Panc1 (cell line): ENCODE measurements at regions not wholly inside any gene's neighbourhood (a gene's known extent, or its start where the extent isn't known, plus 50 kb on each side); places are given as distances from the start of the nearest gene placed in this dataset.

Source experiments
- ATAC-seq: fragments of 200-7000 bp; cut with Tn5 transposase; 2 replicates; pipeline ENCODE4 v1.9.1; 2020; ENCODE audit warnings: mild to moderate bottlenecking, moderate library complexity
- BruUV-seq: library from RNA; stranded (reverse); fragments of 400-500 nt; replicated peaks from 2 replicates; lab custom pipeline; 2021; lab: Mats Ljungman, UMichigan
- CTCF ChIA-PET: fragments of 300-600 bp; sonication (Branson Sonifier 250); formaldehyde crosslinking; loops from one replicate; lab custom pipeline; 2022; ENCODE audit warnings: antibody characterized with exemption; lab: Charles Lee
- POLR2A ChIA-PET: fragments of 300-600 bp; sonication (Branson Sonifier 250); formaldehyde crosslinking; loops from one replicate; lab custom pipeline; 2022; ENCODE audit warnings: antibody characterized with exemption; lab: Charles Lee
- DNase-seq: peaks from one replicate; pipeline ENCODE4 v3.0.0-alpha.2; 2010; ENCODE audit warnings: low read depth, low spot score
- H3K27ac ChIP-seq: 2 replicates; pipeline ENCODE4 v1.5.1; 2011; ENCODE audit warnings: mild to moderate bottlenecking, low read length, inconsistent platforms
- H3K27me3 ChIP-seq: fragments of 200-500 bp; sonication (Bioruptor generic); 2 replicates; pipeline ENCODE4 v1.6.0; 2014; ENCODE audit warnings: low read length, inconsistent platforms; ENCODE audit not compliant: control insufficient read depth, insufficient read depth
- H3K36me3 ChIP-seq: fragments of 200-500 bp; sonication (Bioruptor generic); 2 replicates; pipeline ENCODE4 v1.5.1; 2014; ENCODE audit warnings: inconsistent platforms, mild to moderate bottlenecking, low read length, moderate library complexity; ENCODE audit not compliant: control insufficient read depth, insufficient read depth
- H3K4me1 ChIP-seq: 2 replicates; pipeline ENCODE4 v1.5.1; 2011; ENCODE audit warnings: inconsistent platforms, mild to moderate bottlenecking, low read length, moderate library complexity; ENCODE audit not compliant: control insufficient read depth, insufficient read depth
- H3K4me3 ChIP-seq, 2 experiments: 2 replicates each; pipeline ENCODE4 v1.5.1; 2011 to 2012; ENCODE audit warnings: low read depth in 2 of 2, low read length in 2 of 2, mild to moderate bottlenecking in 2 of 2, inconsistent platforms in 1 of 2, moderate library complexity in 1 of 2
- H3K9me3 ChIP-seq: fragments of 200-500 bp; sonication (Bioruptor generic); 2 replicates; pipeline ENCODE4 v1.5.1; 2014; ENCODE audit warnings: low read depth, mild to moderate bottlenecking, inconsistent platforms, low read length, moderate library complexity; ENCODE audit not compliant: control insufficient read depth, insufficient read depth
- POLR2AphosphoS5 ChIP-seq: IDR thresholded peaks from 2 replicates; pipeline ENCODE4 v1.6.1; 2012; ENCODE audit warnings: mild to moderate bottlenecking, low read depth, low read length, moderate library complexity
- SIN3A ChIP-seq: IDR thresholded peaks from 2 replicates; pipeline ENCODE4 v1.6.1; 2012; ENCODE audit warnings: low read depth, mild to moderate bottlenecking, low read length, moderate library complexity, borderline replicate concordance; ENCODE audit not compliant: insufficient read depth
- TCF7L2 ChIP-seq: IDR thresholded peaks from 2 replicates; pipeline ENCODE4 v1.6.1; 2011; ENCODE audit warnings: mild to moderate bottlenecking, low read depth, low read length, inconsistent platforms
- in situ Hi-C: cut with HindIII; loops from 2 replicates; pipeline ENCODE4 v1.10.0; 2016; ENCODE audit warnings: low sequenced_read_pairs, low pct_unique_long_range_greater_than_20kb
- intact Hi-C: fragments of 100-400 bp; cut with micrococcal nuclease; formaldehyde crosslinking; loops from one replicate; pipeline ENCODE4 v1.10.0; 2022; ENCODE audit not compliant: unreplicated experiment
- TF ChIP-seq, protein P1 (sequence below): fragments of 450-650 bp; IDR thresholded peaks from 2 replicates; pipeline ENCODE4 v1.5.1; 2017; ENCODE audit warnings: mild to moderate bottlenecking
- TF ChIP-seq, protein P2 (sequence below), 2 experiments: IDR thresholded peaks; 2 replicates each; pipeline ENCODE4 v1.6.1; 2011 to 2012; ENCODE audit warnings: low read depth in 2 of 2, control low read depth in 1 of 2, low read length in 1 of 2, mild to moderate bottlenecking in 1 of 2, moderate library complexity in 1 of 2; ENCODE audit not compliant: insufficient read depth in 1 of 2

DNA sequence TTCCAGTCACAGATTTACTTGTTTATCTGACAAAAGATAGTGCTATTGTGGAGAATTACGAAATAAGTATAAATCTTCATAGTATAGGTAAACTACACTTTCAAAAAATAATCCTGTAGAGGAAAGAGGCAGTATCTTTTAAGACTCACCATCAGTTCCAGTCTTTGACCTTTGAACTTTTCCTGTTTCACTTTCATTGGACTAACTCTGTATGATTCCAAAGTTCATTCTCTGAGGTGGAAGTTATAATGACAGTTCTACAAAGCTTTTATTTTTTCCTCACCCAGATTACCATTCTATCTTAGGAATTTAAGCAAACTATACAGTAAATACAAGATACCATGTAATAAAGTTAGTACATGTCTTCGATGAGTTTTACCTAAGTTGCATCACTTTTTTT, 901.3 kb upstream of the SEMA6A start:
- ATAC-seq (no peak), DNase-seq (no peak)
- no peaks in the 10 kb centered on the region for H3K27me3 ChIP-seq
- no peaks in the 10 kb centered on the region for H3K4me1 ChIP-seq
- no TSS peak for BruUV-seq
- intact Hi-C loops (no loop called here), in situ Hi-C loops (no loop called here)
- ChIA-PET CTCF (no interaction called here), POLR2A (no interaction called here)
- TF ChIP-seq, protein P1, sequence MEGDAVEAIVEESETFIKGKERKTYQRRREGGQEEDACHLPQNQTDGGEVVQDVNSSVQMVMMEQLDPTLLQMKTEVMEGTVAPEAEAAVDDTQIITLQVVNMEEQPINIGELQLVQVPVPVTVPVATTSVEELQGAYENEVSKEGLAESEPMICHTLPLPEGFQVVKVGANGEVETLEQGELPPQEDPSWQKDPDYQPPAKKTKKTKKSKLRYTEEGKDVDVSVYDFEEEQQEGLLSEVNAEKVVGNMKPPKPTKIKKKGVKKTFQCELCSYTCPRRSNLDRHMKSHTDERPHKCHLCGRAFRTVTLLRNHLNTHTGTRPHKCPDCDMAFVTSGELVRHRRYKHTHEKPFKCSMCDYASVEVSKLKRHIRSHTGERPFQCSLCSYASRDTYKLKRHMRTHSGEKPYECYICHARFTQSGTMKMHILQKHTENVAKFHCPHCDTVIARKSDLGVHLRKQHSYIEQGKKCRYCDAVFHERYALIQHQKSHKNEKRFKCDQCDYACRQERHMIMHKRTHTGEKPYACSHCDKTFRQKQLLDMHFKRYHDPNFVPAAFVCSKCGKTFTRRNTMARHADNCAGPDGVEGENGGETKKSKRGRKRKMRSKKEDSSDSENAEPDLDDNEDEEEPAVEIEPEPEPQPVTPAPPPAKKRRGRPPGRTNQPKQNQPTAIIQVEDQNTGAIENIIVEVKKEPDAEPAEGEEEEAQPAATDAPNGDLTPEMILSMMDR, result no peak
- TF ChIP-seq TCF7L2, result no peak
- no peaks in the 10 kb centered on the region for H3K9me3 ChIP-seq
- no peak overlapping the region for H3K4me3 ChIP-seq
- no peaks in the 10 kb centered on the region for H3K36me3 ChIP-seq
- H3K27ac ChIP-seq, result no peak overlapping the region

DNA sequence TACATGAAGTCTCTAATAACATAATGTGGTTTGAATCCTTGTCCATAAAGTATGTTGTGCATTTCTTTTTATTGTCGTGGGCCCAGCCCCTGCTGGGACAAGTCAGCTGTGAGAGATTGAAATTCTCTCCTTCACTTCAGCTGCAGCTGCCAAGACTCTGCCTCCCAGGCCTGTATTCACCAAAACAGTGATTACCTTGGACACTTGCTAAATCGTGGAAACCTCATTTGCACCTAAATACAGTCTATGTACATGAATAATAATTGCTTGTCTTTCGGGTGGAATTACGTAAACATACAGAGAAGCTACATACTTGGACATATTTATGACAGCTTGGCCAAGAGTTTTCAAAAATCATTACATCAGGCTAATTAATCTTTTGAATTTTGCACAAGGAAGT, 898.5 kb upstream of the SEMA6A start:
- Histone ChIP-seq H3K9me3 (no peaks in the 10 kb centered on the region), H3K27ac (no peak overlapping the region), H3K36me3 (no peaks in the 10 kb centered on the region), H3K4me3 (no peak overlapping the region), H3K27me3 (no peaks in the 10 kb centered on the region), H3K4me1 (no peaks in the 10 kb centered on the region)
- ATAC-seq (no peak), DNase-seq (no peak)
- TF ChIP-seq SIN3A, result no peak
- no peak for TF ChIP-seq TCF7L2
- TF ChIP-seq POLR2AphosphoS5, result no peak
- TF ChIP-seq, protein P1, result no peak
- TF ChIP-seq, protein P2, sequence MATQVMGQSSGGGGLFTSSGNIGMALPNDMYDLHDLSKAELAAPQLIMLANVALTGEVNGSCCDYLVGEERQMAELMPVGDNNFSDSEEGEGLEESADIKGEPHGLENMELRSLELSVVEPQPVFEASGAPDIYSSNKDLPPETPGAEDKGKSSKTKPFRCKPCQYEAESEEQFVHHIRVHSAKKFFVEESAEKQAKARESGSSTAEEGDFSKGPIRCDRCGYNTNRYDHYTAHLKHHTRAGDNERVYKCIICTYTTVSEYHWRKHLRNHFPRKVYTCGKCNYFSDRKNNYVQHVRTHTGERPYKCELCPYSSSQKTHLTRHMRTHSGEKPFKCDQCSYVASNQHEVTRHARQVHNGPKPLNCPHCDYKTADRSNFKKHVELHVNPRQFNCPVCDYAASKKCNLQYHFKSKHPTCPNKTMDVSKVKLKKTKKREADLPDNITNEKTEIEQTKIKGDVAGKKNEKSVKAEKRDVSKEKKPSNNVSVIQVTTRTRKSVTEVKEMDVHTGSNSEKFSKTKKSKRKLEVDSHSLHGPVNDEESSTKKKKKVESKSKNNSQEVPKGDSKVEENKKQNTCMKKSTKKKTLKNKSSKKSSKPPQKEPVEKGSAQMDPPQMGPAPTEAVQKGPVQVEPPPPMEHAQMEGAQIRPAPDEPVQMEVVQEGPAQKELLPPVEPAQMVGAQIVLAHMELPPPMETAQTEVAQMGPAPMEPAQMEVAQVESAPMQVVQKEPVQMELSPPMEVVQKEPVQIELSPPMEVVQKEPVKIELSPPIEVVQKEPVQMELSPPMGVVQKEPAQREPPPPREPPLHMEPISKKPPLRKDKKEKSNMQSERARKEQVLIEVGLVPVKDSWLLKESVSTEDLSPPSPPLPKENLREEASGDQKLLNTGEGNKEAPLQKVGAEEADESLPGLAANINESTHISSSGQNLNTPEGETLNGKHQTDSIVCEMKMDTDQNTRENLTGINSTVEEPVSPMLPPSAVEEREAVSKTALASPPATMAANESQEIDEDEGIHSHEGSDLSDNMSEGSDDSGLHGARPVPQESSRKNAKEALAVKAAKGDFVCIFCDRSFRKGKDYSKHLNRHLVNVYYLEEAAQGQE (IDR thresholded peaks at IDR 0.05; ENCODE audit: insufficient read depth in 1 of 2, low read depth in 2 of 2, low read length in 1 of 2), result no peak
- intact Hi-C loops, result no loop called here
- ChIA-PET POLR2A (no interaction called here), CTCF (no interaction called here)
- no TSS peak for BruUV-seq
- in situ Hi-C loops, result no loop called here
